IPS-20b (cell line): ENCODE measurements at regions not wholly inside any gene's neighbourhood (a gene's known extent, or its start where the extent isn't known, plus 50 kb on each side); places are given as distances from the start of the nearest gene placed in this dataset.
"Not testable (repeated sequence)": the region's sequence is repeated elsewhere in the genome, so short reads cannot be mapped to it uniquely, and the experiment has no call there.

Experiments
- H3K27ac ChIP-seq: one replicate; pipeline ENCODE4 v1.5.1; 2013; ENCODE audit warnings: low read length
- H3K27me3 ChIP-seq: 2 replicates; pipeline ENCODE4 v1.6.1; 2013; ENCODE audit warnings: mild to moderate bottlenecking, low read length, inconsistent platforms; ENCODE audit not compliant: insufficient read depth
- H3K36me3 ChIP-seq: 2 replicates; pipeline ENCODE4 v1.6.1; 2013; ENCODE audit warnings: low read depth, mild to moderate bottlenecking, inconsistent platforms, low read length, moderate library complexity; ENCODE audit not compliant: insufficient read depth
- H3K4me1 ChIP-seq: 2 replicates; pipeline ENCODE4 v1.6.1; 2013; ENCODE audit warnings: mild to moderate bottlenecking, control low read depth, inconsistent platforms, low read length, moderate library complexity; ENCODE audit not compliant: insufficient read depth
- H3K4me3 ChIP-seq: 2 replicates; pipeline ENCODE4 v1.5.1; 2013; ENCODE audit warnings: mild to moderate bottlenecking, low read length, inconsistent platforms
- H3K9ac ChIP-seq: 2 replicates; pipeline ENCODE4 v1.6.1; 2013; ENCODE audit warnings: low read depth, mild to moderate bottlenecking, inconsistent platforms, low read length, moderate library complexity
- H3K9me3 ChIP-seq: 2 replicates; pipeline ENCODE4 v1.6.1; 2013; ENCODE audit warnings: mild to moderate bottlenecking, low read depth, low read length, inconsistent platforms; ENCODE audit not compliant: insufficient read depth

GRCh38 chr14:56422703-56423213 is 156.8 kb upstream of the TMEM260 start:
- Histone ChIP-seq H3K27ac (no peak overlapping the region), H3K27me3 (no peaks in the 10 kb centered on the region), H3K4me1 (peaks cover 12% of the 10 kb centered on the region; the same call in 1 of the 2 replicates), H3K9ac (no peak overlapping the region), H3K4me3 (no peak overlapping the region), H3K9me3 (no peaks in the 10 kb centered on the region), H3K36me3 (no peaks in the 10 kb centered on the region)

DNA sequence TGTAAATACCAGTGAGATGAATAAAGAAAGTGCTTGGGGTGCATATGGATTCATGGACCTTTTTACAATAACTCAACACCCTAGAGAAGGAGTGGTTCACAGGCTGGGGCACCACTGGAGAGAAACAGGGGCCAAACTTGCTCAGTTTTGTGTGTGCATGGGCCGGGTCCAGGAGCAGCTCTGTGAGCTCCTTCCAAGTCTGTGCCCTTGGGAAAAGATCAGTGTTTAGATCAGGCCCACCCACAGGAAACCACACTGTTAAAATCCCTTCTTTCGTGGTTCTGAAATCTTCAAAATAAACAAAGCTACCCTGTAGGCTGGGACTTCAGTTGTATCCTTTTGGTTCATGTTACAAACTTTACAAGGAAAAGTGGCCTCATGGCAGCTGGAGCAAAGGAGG is 156.1 kb upstream of the TMEM260 start:
- H3K36me3 ChIP-seq: no peaks in the 10 kb centered on the region
- H3K9me3 ChIP-seq: no peaks in the 10 kb centered on the region
- no peaks in the 10 kb centered on the region for H3K27me3 ChIP-seq
- no peak overlapping the region for H3K27ac ChIP-seq
- peaks cover 12% of the 10 kb centered on the region; the same call in 1 of the 2 replicates for H3K4me1 ChIP-seq
- H3K4me3 ChIP-seq: no peak overlapping the region
- H3K9ac ChIP-seq: no peak overlapping the region

- H3K4me1 ChIP-seq: no peaks in the 10 kb centered on the region
- no peaks in the 10 kb centered on the region for H3K27me3 ChIP-seq
- H3K36me3 ChIP-seq: no peaks in the 10 kb centered on the region
- H3K27ac ChIP-seq: no peak overlapping the region
- no peak overlapping the region for H3K9ac ChIP-seq
- H3K9me3 ChIP-seq: peaks cover 12% of the 10 kb centered on the region
- H3K4me3 ChIP-seq: no peak overlapping the region
These were observed 148.6 kb upstream of the TMEM260 start for GRCh38 chr14:56431013-56431412.

- H3K27me3 ChIP-seq: no peaks in the 10 kb centered on the region
- peaks cover 14% of the 10 kb centered on the region for H3K9me3 ChIP-seq
- H3K4me1 ChIP-seq: no peaks in the 10 kb centered on the region
- H3K36me3 ChIP-seq: no peaks in the 10 kb centered on the region
- no peak overlapping the region for H3K27ac ChIP-seq
- no peak overlapping the region for H3K9ac ChIP-seq
- H3K4me3 ChIP-seq: no peak overlapping the region
These were observed 129.9 kb upstream of the TMEM260 start for GRCh38 chr14:56449670-56450213.

DNA sequence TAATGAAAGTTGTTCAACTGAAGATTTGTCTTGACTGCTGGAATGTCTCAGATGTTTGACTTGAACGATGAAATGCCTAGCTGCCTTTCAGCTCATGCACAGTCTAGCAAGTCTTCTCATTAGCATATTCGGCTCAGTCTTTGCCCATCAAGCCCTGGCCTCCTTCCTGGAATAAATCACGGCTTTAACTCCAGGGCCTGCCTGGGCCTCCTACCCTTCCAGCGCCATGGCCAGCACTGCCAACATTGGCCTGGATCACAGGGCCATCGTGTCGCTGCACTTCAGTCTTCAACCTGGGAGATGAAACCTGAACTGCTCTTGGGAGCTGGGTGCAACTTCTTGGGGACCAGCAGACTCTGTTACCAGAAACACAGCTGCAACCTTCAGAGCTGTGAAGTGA is 126.7 kb upstream of the TMEM260 start:
- Histone ChIP-seq H3K27ac (no peak overlapping the region), H3K27me3 (no peaks in the 10 kb centered on the region), H3K36me3 (no peaks in the 10 kb centered on the region)

GRCh38 chr14:56454680-56455079 is 124.9 kb upstream of the TMEM260 start:
- not testable (repeated sequence) for H3K9me3 ChIP-seq, H3K36me3 ChIP-seq, H3K27me3 ChIP-seq, H3K4me3 ChIP-seq, H3K9ac ChIP-seq, H3K27ac ChIP-seq, H3K4me1 ChIP-seq

More for the DNA sequence above, 126.7 kb upstream of the TMEM260 start:
- Histone ChIP-seq H3K9ac (no peak overlapping the region), H3K9me3 (peaks cover 14% of the 10 kb centered on the region), H3K4me3 (no peak overlapping the region), H3K4me1 (no peaks in the 10 kb centered on the region)

DNA sequence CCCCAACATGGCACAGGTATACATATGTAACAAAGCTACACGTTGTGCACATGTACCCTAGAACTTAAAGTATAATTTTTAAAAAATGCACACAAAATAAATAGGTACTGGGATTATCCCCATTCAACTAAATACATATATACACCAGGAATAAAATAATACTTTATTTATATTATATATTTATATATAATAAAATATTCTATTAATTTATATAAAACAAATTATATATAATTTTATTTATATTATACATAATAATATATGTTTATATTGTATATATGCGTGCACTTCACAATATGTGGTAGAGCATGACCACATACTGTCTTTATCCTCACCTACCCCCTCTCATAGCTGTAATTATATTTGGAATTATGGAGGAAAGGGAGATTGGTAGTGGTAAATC is 119.1 kb upstream of the TMEM260 start:
- Histone ChIP-seq H3K4me1 (no peaks in the 10 kb centered on the region), H3K4me3 (no peak overlapping the region), H3K9me3 (no peaks in the 10 kb centered on the region), H3K36me3 (no peaks in the 10 kb centered on the region), H3K27me3 (no peaks in the 10 kb centered on the region), H3K9ac (no peak overlapping the region), H3K27ac (no peak overlapping the region)

DNA sequence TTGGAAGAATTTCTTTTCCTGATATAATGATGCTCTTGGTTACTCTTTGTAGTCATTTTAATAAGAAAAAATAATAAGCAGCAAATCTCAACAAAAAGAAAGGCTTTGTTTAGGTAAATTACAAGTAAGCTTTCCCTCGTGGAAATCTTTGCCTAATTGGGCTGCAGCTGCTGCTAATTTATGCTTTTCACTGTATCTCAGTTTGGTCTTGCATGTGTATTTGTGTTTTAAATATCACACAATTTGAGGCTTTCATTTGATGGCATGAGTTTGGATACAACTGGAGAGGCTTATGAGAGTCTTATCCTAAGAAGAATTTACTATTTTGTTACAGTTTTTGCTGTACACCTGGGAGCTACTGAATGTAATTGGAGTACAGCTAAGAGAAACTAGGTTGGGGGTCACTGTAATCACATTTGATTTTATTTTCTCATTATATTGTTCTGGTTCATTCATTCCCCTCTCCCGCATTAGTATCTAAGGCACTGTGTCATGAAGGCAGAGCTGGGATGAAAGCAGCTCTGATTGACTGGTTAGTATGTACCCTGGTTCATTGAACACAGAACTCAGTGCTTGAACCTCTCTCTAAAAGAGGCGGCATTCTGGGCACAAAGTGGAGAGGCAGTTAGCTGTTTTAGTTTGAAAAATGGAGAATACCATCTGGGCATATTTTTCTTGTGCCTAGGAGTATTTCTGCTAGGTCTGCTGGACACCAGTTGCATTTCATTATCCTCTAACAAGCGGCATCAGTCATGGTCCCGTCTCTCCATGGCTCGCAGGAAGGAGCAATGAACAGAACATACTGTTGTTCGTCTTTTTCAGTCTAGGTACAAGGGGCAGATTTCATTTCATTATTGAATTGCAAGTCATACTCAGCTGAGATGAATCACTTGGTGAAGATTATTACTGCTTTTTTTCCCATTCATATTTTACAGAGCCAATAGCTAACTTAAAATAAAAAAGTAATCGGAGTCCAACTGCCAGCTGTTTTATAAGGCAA is 118.0 kb upstream of the TMEM260 start:
- H3K27ac ChIP-seq: no peak overlapping the region
- no peak overlapping the region for H3K4me3 ChIP-seq
- no peaks in the 10 kb centered on the region for H3K36me3 ChIP-seq
- no peaks in the 10 kb centered on the region for H3K4me1 ChIP-seq
- no peaks in the 10 kb centered on the region for H3K9me3 ChIP-seq
- H3K9ac ChIP-seq: no peak overlapping the region
- H3K27me3 ChIP-seq: no peaks in the 10 kb centered on the region

GRCh38 chr14:56463271-56463890 is 116.2 kb upstream of the TMEM260 start:
- Histone ChIP-seq H3K9ac (no peak overlapping the region), H3K9me3 (no peaks in the 10 kb centered on the region), H3K4me3 (no peak overlapping the region), H3K27me3 (no peaks in the 10 kb centered on the region), H3K27ac (no peak overlapping the region), H3K4me1 (no peaks in the 10 kb centered on the region), H3K36me3 (no peaks in the 10 kb centered on the region)

DNA sequence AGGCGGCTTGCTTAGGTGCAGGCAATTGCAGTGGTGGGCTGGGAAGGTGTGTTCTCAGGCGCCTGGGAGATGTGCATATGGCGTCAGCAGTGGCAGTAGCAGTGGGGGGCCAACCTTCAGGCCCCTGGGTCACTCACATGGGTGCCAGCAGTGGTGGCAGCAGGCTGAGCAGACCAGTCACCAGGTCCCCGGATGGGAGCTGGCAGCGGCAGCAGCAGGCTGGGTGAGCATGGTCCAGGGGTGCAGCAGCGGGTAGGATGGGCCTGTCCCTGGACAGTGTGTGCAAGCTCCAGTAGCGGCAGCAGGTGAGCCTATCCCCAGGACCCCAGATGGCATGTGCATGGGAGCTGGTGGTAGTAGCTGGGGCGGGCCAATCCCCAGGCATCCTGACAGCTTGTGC is 108.5 kb upstream of the TMEM260 start:
- Histone ChIP-seq H3K4me3 (no peak overlapping the region), H3K27ac (no peak overlapping the region)

DNA sequence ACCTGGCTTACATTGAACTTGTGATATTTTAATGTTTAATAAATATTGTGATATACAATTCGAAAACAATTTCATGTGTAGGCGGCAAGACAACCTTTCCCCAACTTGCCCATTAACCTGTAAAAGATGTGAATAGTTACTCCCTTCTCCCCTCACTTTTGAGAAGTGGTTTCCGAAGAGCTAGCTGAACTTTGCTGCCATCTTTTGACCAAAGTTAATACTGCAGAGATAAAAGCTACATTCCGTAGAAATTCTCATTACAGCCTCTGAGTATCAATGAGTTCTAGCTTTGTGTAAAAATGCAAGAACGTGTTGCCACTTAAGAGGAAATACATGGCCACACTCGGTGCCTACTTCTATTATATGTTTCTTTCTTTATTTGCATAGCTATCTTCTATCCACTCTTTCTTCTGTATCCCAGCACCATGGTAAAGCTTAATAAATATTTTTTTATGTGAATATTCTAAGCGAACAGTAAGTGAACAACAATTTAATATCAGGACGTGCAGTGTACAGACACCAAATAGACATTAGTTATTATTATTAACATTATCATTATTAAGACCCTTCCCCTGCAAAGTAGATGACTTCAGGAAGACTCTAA is 105.1 kb upstream of the TMEM260 start:
- H3K4me1 ChIP-seq: no peaks in the 10 kb centered on the region
- no peaks in the 10 kb centered on the region for H3K36me3 ChIP-seq
- H3K4me3 ChIP-seq: no peak overlapping the region
- no peak overlapping the region for H3K9ac ChIP-seq
- H3K27ac ChIP-seq: no peak overlapping the region
- no peaks in the 10 kb centered on the region for H3K9me3 ChIP-seq
- no peaks in the 10 kb centered on the region; the same call in 1 of the 2 replicates for H3K27me3 ChIP-seq

More for the DNA sequence above, 108.5 kb upstream of the TMEM260 start:
- no peaks in the 10 kb centered on the region for H3K4me1 ChIP-seq
- no peaks in the 10 kb centered on the region for H3K9me3 ChIP-seq
- no peak overlapping the region for H3K9ac ChIP-seq
- H3K36me3 ChIP-seq: no peaks in the 10 kb centered on the region
- no peaks in the 10 kb centered on the region; the same call in 1 of the 2 replicates for H3K27me3 ChIP-seq
